ENCODE measurements at regions not wholly inside any gene's neighbourhood (a gene's known extent, or its start where the extent isn't known, plus 50 kb on each side); places are given as distances from the start of the nearest gene placed in this dataset.

- TF ChIP-seq CTCF (IDR thresholded peaks at IDR 0.05) (no peak), POLR2A (IDR thresholded peaks at IDR 0.05) (no peak)
Observed at GRCh38 chr16:80387318-80387921, 153.4 kb upstream of the DYNLRB2 start.
